H1 (cell line): ENCODE measurements at regions not wholly inside any gene's neighbourhood (a gene's known extent, or its start where the extent isn't known, plus 50 kb on each side); places are given as distances from the start of the nearest gene placed in this dataset.

ENCODE experiments used
- CTCF ChIA-PET: fragments of 300-600 bp; sonication (Branson Sonifier 250); formaldehyde crosslinking; loops from one replicate; lab custom pipeline; 2021; ENCODE audit not compliant: partially characterized antibody; lab: Charles Lee
- POLR2A ChIA-PET: fragments of 300-600 bp; sonication (Branson Sonifier 250); formaldehyde crosslinking; loops from one replicate; lab custom pipeline; 2021; ENCODE audit warnings: inconsistent platforms; ENCODE audit not compliant: partially characterized antibody; lab: Charles Lee
- DNase-seq, 2 experiments: peaks; one replicate each; pipeline versions ENCODE4 v3.0.0 to v3.0.0-alpha.2; 2010 to 2022; ENCODE audit warnings: low spot score in 2 of 2, low read depth in 1 of 2, mixed read lengths in 1 of 2
- FAIRE-seq: peaks from 2 replicates; lab custom pipeline; 2011; peaks lifted over from hg19 to GRCh38; lab: Jason Lieb, UNC
- H2AFZ ChIP-seq: 2 replicates; pipeline ENCODE4 v1.8.1; 2012; ENCODE audit warnings: low read length, inconsistent platforms
- H2AK5ac ChIP-seq: 2 replicates; pipeline ENCODE4 v1.6.1; 2013; ENCODE audit warnings: low read depth, low read length
- H2BK120ac ChIP-seq: replicated peaks from 2 replicates; pipeline ENCODE3; 2013; ENCODE audit warnings: low read depth, low read length, inconsistent platforms
- H2BK12ac ChIP-seq: 2 replicates; pipeline ENCODE4 v1.6.1; 2013; ENCODE audit warnings: low read depth, low read length
- H2BK15ac ChIP-seq: 2 replicates; pipeline ENCODE4 v1.6.1; 2013; ENCODE audit warnings: low read length
- H2BK20ac ChIP-seq: 2 replicates; pipeline ENCODE4 v1.6.1; 2013; ENCODE audit warnings: low read length
- H2BK5ac ChIP-seq: 2 replicates; pipeline ENCODE4 v1.6.1; 2013; ENCODE audit warnings: low read depth, low read length
- H3K14ac ChIP-seq: 2 replicates; pipeline ENCODE4 v1.6.1; 2013; ENCODE audit warnings: inconsistent platforms; ENCODE audit not compliant: insufficient read length
- H3K18ac ChIP-seq: 2 replicates; pipeline ENCODE4 v1.6.1; 2013; ENCODE audit warnings: low read length; ENCODE audit errors: extremely low read depth
- H3K23ac ChIP-seq: 2 replicates; pipeline ENCODE4 v1.6.1; 2013; ENCODE audit warnings: inconsistent platforms; ENCODE audit not compliant: insufficient read length
- H3K23me2 ChIP-seq: 2 replicates; pipeline ENCODE4 v1.6.1; 2013; ENCODE audit warnings: low read depth, low read length
- H3K27ac ChIP-seq: 2 replicates; pipeline ENCODE4 v1.6.1; 2011; ENCODE audit warnings: low read depth, low read length, inconsistent platforms
- H3K27me3 ChIP-seq, 4 experiments: replicated peaks in 1 of 4; 1 replicate in 1 of 4; 2 replicates in 3 of 4; pipeline versions ENCODE4 v1.6.1 to v1.8.1; 2011 to 2013; ENCODE audit warnings: low read length in 3 of 4, mild to moderate bottlenecking in 3 of 4, inconsistent platforms in 2 of 4, mixed read lengths in 2 of 4, moderate library complexity in 1 of 4; ENCODE audit not compliant: control insufficient read depth in 3 of 4, insufficient read depth in 3 of 4; ENCODE audit errors: extremely low read depth in 1 of 4
- H3K36me3 ChIP-seq, 4 experiments: 2 replicates each; pipeline versions ENCODE4 v1.6.1 to v1.8.1; 2011 to 2013; ENCODE audit warnings: mild to moderate bottlenecking in 4 of 4, low read length in 3 of 4, moderate library complexity in 2 of 4, control low read depth in 1 of 4, inconsistent platforms in 1 of 4; ENCODE audit not compliant: insufficient read depth in 4 of 4, control insufficient read depth in 2 of 4
- H3K4ac ChIP-seq: replicated peaks from 2 replicates; pipeline ENCODE3; 2013; ENCODE audit warnings: low read length, low read depth, mixed read lengths, inconsistent platforms; ENCODE audit not compliant: insufficient read length
- H3K4me1 ChIP-seq, 4 experiments: replicated peaks in 1 of 4; 1 replicate in 1 of 4; 2 replicates in 3 of 4; pipeline versions ENCODE4 v1.6.1 to v1.8.1; 2011 to 2013; ENCODE audit warnings: low read length in 3 of 4, inconsistent platforms in 2 of 4, mixed read lengths in 1 of 4; ENCODE audit not compliant: insufficient read depth in 4 of 4, control insufficient read depth in 3 of 4
- H3K4me2 ChIP-seq, 2 experiments: 2 replicates each; pipeline versions ENCODE4 v1.6.1 to v1.8.1; 2011 to 2013; ENCODE audit warnings: low read depth in 2 of 2, low read length in 2 of 2, control low read depth in 1 of 2, inconsistent platforms in 1 of 2, mild to moderate bottlenecking in 1 of 2; ENCODE audit not compliant: insufficient read depth in 1 of 2
- H3K4me3 ChIP-seq, 4 experiments: fragments of 200-600, 300-600 bp in 1 of 4; sonication (generic), shearing (Covaris generic), sonication (Bioruptor Twin) in 1 of 4; 2 replicates each; pipeline versions ENCODE4 v1.5.1 to v1.8.1; 2011 to 2016; ENCODE audit warnings: low read length in 4 of 4, low read depth in 3 of 4, control low read depth in 2 of 4, inconsistent platforms in 2 of 4, mild to moderate bottlenecking in 2 of 4, mixed read lengths in 1 of 4, moderate library complexity in 1 of 4; ENCODE audit not compliant: insufficient read depth in 2 of 4; ENCODE audit errors: extremely low read depth in 1 of 4
- H3K56ac ChIP-seq: replicated peaks from 2 replicates; pipeline ENCODE3; 2013; ENCODE audit warnings: low read depth, mild to moderate bottlenecking, mixed read lengths, low read length, inconsistent platforms; ENCODE audit not compliant: insufficient read length
- H3K79me1 ChIP-seq: 2 replicates; pipeline ENCODE4 v1.6.1; 2013; ENCODE audit warnings: low read depth, low read length, control low read depth
- H3K79me2 ChIP-seq, 2 experiments: 2 replicates each; pipeline versions ENCODE4 v1.6.1 to v1.8.1; 2012 to 2013; ENCODE audit warnings: low read length in 2 of 2, mild to moderate bottlenecking in 2 of 2, inconsistent platforms in 1 of 2; ENCODE audit not compliant: insufficient read depth in 2 of 2, control insufficient read depth in 1 of 2
- H3K9ac ChIP-seq, 4 experiments: replicated peaks in 1 of 4; 1 replicate in 1 of 4; 2 replicates in 3 of 4; pipeline versions ENCODE4 v1.6.1 to v1.8.1; 2011 to 2013; ENCODE audit warnings: low read depth in 3 of 4, low read length in 3 of 4, control low read depth in 2 of 4, mild to moderate bottlenecking in 2 of 4, moderate library complexity in 2 of 4, inconsistent platforms in 1 of 4; ENCODE audit errors: extremely low read depth in 1 of 4
- H3K9me3 ChIP-seq, 2 experiments: 2 replicates each; pipeline versions ENCODE4 v1.6.1 to v1.8.1; 2012 to 2013; ENCODE audit warnings: mild to moderate bottlenecking in 2 of 2, moderate library complexity in 2 of 2, control low read depth in 1 of 2, inconsistent platforms in 1 of 2, low read depth in 1 of 2, low read length in 1 of 2, mixed read lengths in 1 of 2; ENCODE audit not compliant: insufficient read depth in 2 of 2
- H4K20me1 ChIP-seq, 2 experiments: replicated peaks in 1 of 2; 2 replicates each; pipeline versions ENCODE3 to v1.8.1; 2011 to 2013; ENCODE audit warnings: inconsistent platforms in 2 of 2, low read length in 2 of 2, mild to moderate bottlenecking in 1 of 2; ENCODE audit not compliant: insufficient read depth in 2 of 2, control insufficient read depth in 1 of 2
- H4K5ac ChIP-seq: 2 replicates; pipeline ENCODE4 v1.6.1; 2013; ENCODE audit warnings: low read length, low read depth, mixed read lengths, inconsistent platforms; ENCODE audit not compliant: insufficient read length
- H4K8ac ChIP-seq: 2 replicates; pipeline ENCODE4 v1.8.0; 2013; ENCODE audit warnings: mild to moderate bottlenecking, moderate library complexity, low read length, inconsistent platforms; ENCODE audit not compliant: insufficient read depth; ENCODE audit errors: extremely low read depth
- H4K91ac ChIP-seq: replicated peaks from 2 replicates; pipeline ENCODE3; 2013; ENCODE audit warnings: low read length, mixed read lengths, inconsistent platforms; ENCODE audit not compliant: insufficient read length
- CBX5 ChIP-seq: fragments of 300-800, 300-1000 bp; sonication (generic); IDR thresholded peaks from 2 replicates; pipeline ENCODE4 v1.7.1; 2016; ENCODE audit warnings: antibody characterized with exemption, low read length, low read depth
- CTCF ChIP-seq, 3 experiments: IDR thresholded peaks; 1 replicate in 2 of 3; 2 replicates in 1 of 3; pipeline versions ENCODE4 v1.5.1 to v1.6.1; 2011; ENCODE audit warnings: low read length in 3 of 3, mild to moderate bottlenecking in 3 of 3, inconsistent platforms in 2 of 3, low read depth in 1 of 3, moderate library complexity in 1 of 3; ENCODE audit not compliant: insufficient read depth in 1 of 3; ENCODE audit errors: control extremely low read depth in 1 of 3
- EZH2 ChIP-seq: fragments of 200-600 bp; sonication (generic); IDR thresholded peaks from 2 replicates; pipeline ENCODE4 v1.7.1; 2012; ENCODE audit warnings: low read depth, mild to moderate bottlenecking, moderate library complexity, low read length, inconsistent platforms; ENCODE audit not compliant: severe bottlenecking
- SIX5 ChIP-seq: IDR thresholded peaks from 2 replicates; pipeline ENCODE4 v1.6.1; 2011; ENCODE audit warnings: mild to moderate bottlenecking, low read depth, low read length
- WGBS, 2 experiments: shearing (Covaris generic) in 1 of 2; methylation state at CpG; one replicate each; pipeline versions ENCODE4 v1.1.6 to v1.1.7; 2013 to 2015; ENCODE audit warnings: low lambda C conversion rate in 2 of 2, mixed read lengths in 2 of 2, inconsistent platforms in 1 of 2, low coverage in 1 of 2, missing lambda C conversion rate in 1 of 2; ENCODE audit not compliant: insufficient replicate concordance in 2 of 2, insufficient coverage in 1 of 2, insufficient read length in 1 of 2; ENCODE audit errors: extremely low coverage in 1 of 2, missing lambda C conversion rate in 1 of 2; 5-methylcytosine and 5-hydroxymethylcytosine counted together

- H3K36me3 ChIP-seq, result no peaks in the 10 kb centered on the region
- H3K9ac ChIP-seq, result no peak overlapping the region
- H2BK12ac ChIP-seq, result no peak overlapping the region
- H3K4me1 ChIP-seq, result 0 out of 7 replicates have a peak, but pooled peaks cover 0 to under 1% (median 0%) of the 10 kb centered on the region in 4 experiments
- H3K4me3 ChIP-seq, result no peak overlapping the region
- no peak overlapping the region for H3K4ac ChIP-seq
- no peak overlapping the region for H2BK5ac ChIP-seq
- FAIRE-seq (no peak), DNase-seq (no peak)
- no peak overlapping the region for H3K4me2 ChIP-seq
- CTCF ChIA-PET, result no interaction called here
- H3K79me1 ChIP-seq, result no peaks in the 10 kb centered on the region
- H3K14ac ChIP-seq, result no peak overlapping the region
- H4K91ac ChIP-seq, result no peak overlapping the region
- no peaks in the 10 kb centered on the region for H3K23me2 ChIP-seq
- H2AFZ ChIP-seq, result no peak overlapping the region
- H4K5ac ChIP-seq, result no peak overlapping the region
- H3K56ac ChIP-seq, result no peak overlapping the region
- no peak overlapping the region for H4K8ac ChIP-seq
- no peak overlapping the region for H2AK5ac ChIP-seq
- H3K27me3 ChIP-seq, result no peaks in the 10 kb centered on the region
- 93% methylated on average over 3 of the region's 3 CpGs; no CpG with 5 or more reads in 1 of the 2 experiments for WGBS, 2 experiments
- no peaks in the 10 kb centered on the region for H3K79me2 ChIP-seq
- no peak overlapping the region for H3K18ac ChIP-seq
- H2BK15ac ChIP-seq, result no peak overlapping the region
- H2BK20ac ChIP-seq, result no peak overlapping the region
- H2BK120ac ChIP-seq, result no peak overlapping the region
- POLR2A ChIA-PET, result no interaction called here
- H3K9me3 ChIP-seq, result no peaks in the 10 kb centered on the region
- H3K27ac ChIP-seq, result no peak overlapping the region
- H4K20me1 ChIP-seq, result no peaks in the 10 kb centered on the region
- no peak overlapping the region for H3K23ac ChIP-seq
- TF ChIP-seq CBX5 (no peak), EZH2 (no peak), SIX5 (no peak), CTCF (IDR thresholded peaks at IDR 0.05; ENCODE audit: control extremely low read depth in 1 of 3, insufficient read depth in 1 of 3, low read depth in 1 of 3, low read length in 3 of 3) (no peak)
Measured at GRCh38 chr3:147509448-147509847, 100.3 kb downstream of the ZIC1 start.
